ENCODE measurements at regions not wholly inside any gene's neighbourhood (a gene's known extent, or its start where the extent isn't known, plus 50 kb on each side); places are given as distances from the start of the nearest gene placed in this dataset.

GRCh38 chr15:89399238-89400115, 64.9 kb upstream of the POLG start:
- DNase-seq = peak; percentile 67

- no peak for DNase-seq
Observed at GRCh38 chr15:89398896-89399237, 64.2 kb upstream of the POLG start.

GRCh38 chr15:89397653-89398023, 63.0 kb upstream of the POLG start:
- DNase-seq = no peak

GRCh38 chr15:89396723-89397652, 62.4 kb upstream of the POLG start:
- DNase-seq = peak; percentile 28

GRCh38 chr15:89395996-89396395, 61.4 kb upstream of the POLG start:
- peak; percentile 98 for DNase-seq

GRCh38 chr15:89395461-89395871, 60.8 kb upstream of the POLG start:
- DNase-seq = peak; percentile 79

- no peak for DNase-seq
Observed at GRCh38 chr15:89395031-89395430, 60.4 kb upstream of the POLG start.

- DNase-seq = peak; percentile 59
Observed at GRCh38 chr15:89393056-89393455, 58.4 kb upstream of the POLG start.

GRCh38 chr15:89391685-89392257, 57.1 kb upstream of the POLG start:
- no peak for DNase-seq

- no peak for DNase-seq
Observed at GRCh38 chr15:89389841-89390603, 55.4 kb upstream of the POLG start.

- DNase-seq = no peak
Observed at GRCh38 chr15:89387140-89387903, 52.7 kb upstream of the POLG start.

GRCh38 chr15:89385596-89386331, 51.1 kb upstream of the POLG start:
- DNase-seq = peak; percentile 99

Measured in MV-4-11 (cell line).